Sigmoid colon (tissue), 6 donors: ENCODE measurements at regions not wholly inside any gene's neighbourhood (a gene's known extent, or its start where the extent isn't known, plus 50 kb on each side); places are given as distances from the start of the nearest gene placed in this dataset.
"Not testable (repeated sequence)": the region's sequence is repeated elsewhere in the genome, so short reads cannot be mapped to it uniquely, and the experiment has no call there.

Experiments used
- DNase-seq: peaks from one replicate; pipeline ENCODE4 v3.0.0-alpha.2; 2019
- H3K27ac ChIP-seq, 4 donors: fragments of 200-600 bp; sonication (generic); one replicate each; pipeline ENCODE4 v1.5.1; 2016 to 2019; ENCODE audit warnings: mild to moderate bottlenecking in 1 of 4
- H3K27me3 ChIP-seq, 3 donors: fragments of 200-600 bp; sonication (generic); one replicate each; pipeline ENCODE4 v1.5.1; 2019; ENCODE audit warnings: mild to moderate bottlenecking in 1 of 3
- H3K36me3 ChIP-seq, 4 donors: fragments of 200-600 bp; sonication (generic); one replicate each; pipeline ENCODE4 v1.5.1; 2016 to 2019
- H3K4me1 ChIP-seq, 4 donors: fragments of 200-600 bp; sonication (generic); one replicate each; pipeline ENCODE4 v1.5.1; 2017 to 2019
- H3K4me3 ChIP-seq, 4 donors: fragments of 200-600 bp; sonication (generic); one replicate each; pipeline ENCODE4 v1.5.1; 2017 to 2019; ENCODE audit warnings: mild to moderate bottlenecking in 2 of 4, moderate library complexity in 1 of 4
- H3K9me3 ChIP-seq, 4 donors: fragments of 200-600 bp in 3 of 4; sonication (generic) in 3 of 4; one replicate each; pipeline versions ENCODE4 v1.5.1 to v1.6.1; 2013 to 2019
- EP300 ChIP-seq, 4 donors: sonication (generic); formaldehyde crosslinking; IDR thresholded peaks; one replicate each; pipeline ENCODE4 v1.6.1; 2017; ENCODE audit warnings: antibody characterized with exemption in 4 of 4
- POLR2A ChIP-seq, 2 donors: fragments of 450-650 bp; IDR thresholded peaks; one replicate each; pipeline ENCODE4 v1.6.1; 2016; ENCODE audit warnings: antibody characterized with exemption in 2 of 2, mild to moderate bottlenecking in 2 of 2, moderate library complexity in 2 of 2
- POLR2AphosphoS5 ChIP-seq, 4 donors: sonication (generic); formaldehyde crosslinking; IDR thresholded peaks; one replicate each; pipeline ENCODE4 v1.6.1; 2017; ENCODE audit warnings: antibody characterized with exemption in 4 of 4
- WGBS, 2 donors: extraction: QIAGEN DNeasy Blood & Tissue Kit; methylation state at CpG; one replicate each; pipeline ENCODE4 v1.1.7; 2013; 5-methylcytosine and 5-hydroxymethylcytosine counted together
- intact Hi-C: fragments of 100-400 bp; cut with DNase I; formaldehyde crosslinking; loops from one replicate; pipeline ENCODE4 v1.15.1; 2023
- TF ChIP-seq, protein P1 (sequence below), 4 experiments: fragments of 450-650 bp in 3 of 4; fragments of 200-600 bp in 1 of 4; IDR thresholded peaks; one replicate each; pipeline ENCODE4 v1.5.1; 2016 to 2019; ENCODE audit warnings: antibody characterized with exemption in 4 of 4, mild to moderate bottlenecking in 3 of 4, moderate library complexity in 2 of 4
- donor health status: healthy with polysubstance abuse.
- donor health status: healthy.

DNA sequence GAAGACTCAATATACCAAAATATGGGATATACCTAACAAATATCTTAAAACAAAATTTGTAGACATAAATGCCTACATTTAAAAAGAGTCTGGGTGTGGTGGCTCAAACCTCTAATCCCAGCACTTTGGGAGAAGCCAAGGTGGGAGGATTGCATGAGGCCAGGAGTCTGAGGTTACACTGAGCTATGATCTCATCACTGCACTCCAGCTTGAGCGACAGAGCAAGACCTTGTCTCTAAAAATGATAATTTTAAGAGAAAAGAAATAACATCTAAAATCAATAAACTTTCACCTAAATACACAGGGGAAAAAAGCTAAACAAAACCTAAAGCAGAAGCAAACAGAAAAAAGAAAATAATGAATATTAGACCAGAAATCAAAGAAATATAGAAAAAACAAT, 102.7 kb upstream of the PBX1 start:
- Histone ChIP-seq H3K36me3 (no peaks in the 10 kb centered on the region), H3K4me3 (no peak overlapping the region), H3K9me3 (peaks cover 0 to 3% (median 0%) of the 10 kb centered on the region in 4 donors), H3K27me3 (no peaks in the 10 kb centered on the region), H3K4me1 (no peaks in the 10 kb centered on the region), H3K27ac (no peak overlapping the region)
- no peak for DNase-seq
- no peak for TF ChIP-seq POLR2A (IDR thresholded peaks at IDR 0.05)
- no peak for TF ChIP-seq EP300 (IDR thresholded peaks at IDR 0.05)
- TF ChIP-seq POLR2AphosphoS5 (IDR thresholded peaks at IDR 0.05): no peak
- TF ChIP-seq, protein P1, sequence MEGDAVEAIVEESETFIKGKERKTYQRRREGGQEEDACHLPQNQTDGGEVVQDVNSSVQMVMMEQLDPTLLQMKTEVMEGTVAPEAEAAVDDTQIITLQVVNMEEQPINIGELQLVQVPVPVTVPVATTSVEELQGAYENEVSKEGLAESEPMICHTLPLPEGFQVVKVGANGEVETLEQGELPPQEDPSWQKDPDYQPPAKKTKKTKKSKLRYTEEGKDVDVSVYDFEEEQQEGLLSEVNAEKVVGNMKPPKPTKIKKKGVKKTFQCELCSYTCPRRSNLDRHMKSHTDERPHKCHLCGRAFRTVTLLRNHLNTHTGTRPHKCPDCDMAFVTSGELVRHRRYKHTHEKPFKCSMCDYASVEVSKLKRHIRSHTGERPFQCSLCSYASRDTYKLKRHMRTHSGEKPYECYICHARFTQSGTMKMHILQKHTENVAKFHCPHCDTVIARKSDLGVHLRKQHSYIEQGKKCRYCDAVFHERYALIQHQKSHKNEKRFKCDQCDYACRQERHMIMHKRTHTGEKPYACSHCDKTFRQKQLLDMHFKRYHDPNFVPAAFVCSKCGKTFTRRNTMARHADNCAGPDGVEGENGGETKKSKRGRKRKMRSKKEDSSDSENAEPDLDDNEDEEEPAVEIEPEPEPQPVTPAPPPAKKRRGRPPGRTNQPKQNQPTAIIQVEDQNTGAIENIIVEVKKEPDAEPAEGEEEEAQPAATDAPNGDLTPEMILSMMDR (IDR thresholded peaks at IDR 0.05): no peak
- intact Hi-C loops: no loop called here
- 84 to 95% methylated on average over 1 of the region's 1 CpG for WGBS, 2 donors

DNA sequence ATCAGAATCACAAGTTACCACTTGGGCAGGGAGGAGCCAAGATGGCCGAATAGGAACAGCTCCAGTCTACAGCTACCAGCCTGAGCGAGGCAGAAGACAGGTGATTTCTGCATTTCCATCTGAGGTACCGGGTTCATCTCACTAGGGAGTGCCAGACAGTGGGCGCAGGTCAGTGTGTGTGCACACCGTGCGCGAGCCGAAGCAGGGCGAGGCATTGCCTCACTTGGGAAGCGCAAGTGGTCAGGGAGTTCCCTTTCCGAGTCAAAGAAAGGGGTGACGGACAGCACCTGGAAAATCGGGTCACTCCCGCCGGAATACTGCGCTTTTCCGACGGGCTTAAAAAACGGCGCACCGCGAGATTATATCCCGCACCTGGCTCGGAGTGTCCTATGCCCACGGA, 99.8 kb upstream of the PBX1 start:
- H3K9me3 ChIP-seq, H3K4me1 ChIP-seq, H3K27ac ChIP-seq, H3K4me3 ChIP-seq, H3K27me3 ChIP-seq, intact Hi-C loops, DNase-seq, H3K36me3 ChIP-seq: not testable (repeated sequence)
- 94 to 96% methylated on average over 25 of the region's 25 CpGs for WGBS, 2 donors

DNA sequence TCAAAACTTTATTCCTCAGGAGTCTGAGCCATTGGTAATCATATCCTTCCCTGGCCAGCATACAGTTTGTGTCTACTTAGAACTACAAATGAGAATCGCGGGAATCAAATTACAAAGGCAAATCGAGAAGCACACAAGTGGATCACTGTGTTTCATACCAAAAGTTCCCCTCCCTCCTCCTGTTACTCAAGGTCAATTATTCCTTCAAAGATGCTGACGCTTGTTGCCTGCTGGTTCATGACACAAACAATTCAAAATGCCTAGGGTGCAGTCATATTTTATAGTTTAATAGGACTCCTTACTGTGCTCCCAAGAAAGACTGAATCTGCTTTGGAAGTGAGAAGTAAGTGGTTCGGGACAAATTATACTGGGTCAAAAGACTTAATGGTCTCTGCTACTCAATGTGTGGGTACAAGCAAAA, 93.0 kb upstream of the PBX1 start:
- Histone ChIP-seq H3K4me3 (no peak overlapping the region), H3K36me3 (no peaks in the 10 kb centered on the region), H3K27ac (no peak overlapping the region), H3K27me3 (no peaks in the 10 kb centered on the region), H3K9me3 (peaks cover 0 to 2% (median 0%) of the 10 kb centered on the region in 4 donors), H3K4me1 (no peaks in the 10 kb centered on the region)
- intact Hi-C loops: no loop called here
- 89 to 92% methylated on average over 5 of the region's 5 CpGs for WGBS, 2 donors
- TF ChIP-seq, protein P1 (IDR thresholded peaks at IDR 0.05): no peak
- TF ChIP-seq POLR2A (IDR thresholded peaks at IDR 0.05) (no peak), EP300 (IDR thresholded peaks at IDR 0.05) (no peak)
- DNase-seq: no peak

DNA sequence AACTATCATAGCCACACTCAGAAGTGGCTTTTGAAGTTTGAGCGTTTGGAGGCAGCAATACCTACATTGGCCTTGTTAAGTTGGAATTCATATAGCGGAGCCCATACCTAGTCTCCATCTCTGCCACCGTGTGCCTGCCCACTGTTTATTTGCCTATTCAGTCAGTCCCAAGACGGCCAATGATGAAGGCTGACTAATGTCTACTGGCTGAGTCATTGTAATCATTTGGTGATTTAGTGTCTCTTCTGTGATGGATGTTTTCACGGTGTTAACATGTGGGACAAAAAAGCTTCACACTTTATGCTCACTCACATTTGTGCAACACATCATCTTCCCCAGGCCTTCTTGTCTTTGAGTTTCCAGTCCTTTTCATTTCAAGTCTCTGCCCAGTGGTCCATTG, 92.6 kb upstream of the PBX1 start:
- no peak for DNase-seq
- Histone ChIP-seq H3K4me1 (no peaks in the 10 kb centered on the region), H3K36me3 (no peaks in the 10 kb centered on the region), H3K27ac (no peak overlapping the region), H3K4me3 (no peak overlapping the region), H3K27me3 (no peaks in the 10 kb centered on the region), H3K9me3 (peaks cover 0 to 2% (median 0%) of the 10 kb centered on the region in 4 donors)
- no peak for TF ChIP-seq POLR2A (IDR thresholded peaks at IDR 0.05)
- no peak for TF ChIP-seq EP300 (IDR thresholded peaks at IDR 0.05)
- TF ChIP-seq, protein P1 (IDR thresholded peaks at IDR 0.05): no peak
- TF ChIP-seq POLR2AphosphoS5 (IDR thresholded peaks at IDR 0.05): no peak
- intact Hi-C loops: no loop called here
- 88% methylated on average over 5 of the region's 5 CpGs for WGBS, 2 donors

DNA sequence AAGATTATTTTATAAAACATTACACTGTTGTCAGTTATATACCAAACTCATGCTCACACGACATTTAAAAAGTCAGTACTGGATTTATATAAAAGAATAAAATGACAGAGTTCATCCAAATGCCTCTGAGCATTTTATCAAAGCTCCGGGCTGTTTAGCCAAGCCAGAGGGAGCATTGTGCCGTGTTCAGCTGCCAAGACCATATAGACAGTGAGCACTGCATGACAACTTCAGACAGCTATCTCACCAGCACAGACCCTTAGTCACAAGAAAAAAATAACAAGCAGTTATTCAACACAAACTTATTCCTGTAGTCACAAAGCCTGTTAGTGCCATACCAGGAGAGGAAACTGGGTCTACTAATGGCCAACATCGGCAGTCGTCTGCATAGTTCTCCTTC, 88.0 kb upstream of the PBX1 start:
- H3K4me1 ChIP-seq: no peaks in the 10 kb centered on the region
- TF ChIP-seq EP300 (IDR thresholded peaks at IDR 0.05) (no peak), POLR2AphosphoS5 (IDR thresholded peaks at IDR 0.05) (no peak), POLR2A (IDR thresholded peaks at IDR 0.05) (no peak)
- TF ChIP-seq, protein P1 (IDR thresholded peaks at IDR 0.05): no peak
- no peak for DNase-seq
- H3K27me3 ChIP-seq: no peaks in the 10 kb centered on the region
- intact Hi-C loops: no loop called here
- no peaks in the 10 kb centered on the region for H3K36me3 ChIP-seq
- WGBS, 2 donors: 81 to 89% methylated on average over 5 of the region's 5 CpGs
- peaks cover 0 to 2% (median 0%) of the 10 kb centered on the region in 4 donors for H3K9me3 ChIP-seq
- no peak overlapping the region for H3K4me3 ChIP-seq
- H3K27ac ChIP-seq: no peak overlapping the region
